GM23248 (cell line): ENCODE measurements at regions not wholly inside any gene's neighbourhood (a gene's known extent, or its start where the extent isn't known, plus 50 kb on each side); places are given as distances from the start of the nearest gene placed in this dataset.

ENCODE experiments used
- EZH2 ChIP-seq: fragments of 200-600 bp; sonication (generic); IDR thresholded peaks from 2 replicates; pipeline ENCODE4 v1.6.1; 2018; ENCODE audit warnings: antibody characterized with exemption, mild to moderate bottlenecking; ENCODE audit not compliant: insufficient read depth, poor library complexity, severe bottlenecking
- EZH2phosphoT487 ChIP-seq: fragments of 200-600 bp; sonication (generic); IDR thresholded peaks from 2 replicates; pipeline ENCODE4 v1.6.1; 2018; ENCODE audit warnings: antibody characterized with exemption, moderate library complexity, mild to moderate bottlenecking, low read depth; ENCODE audit not compliant: insufficient read depth

DNA sequence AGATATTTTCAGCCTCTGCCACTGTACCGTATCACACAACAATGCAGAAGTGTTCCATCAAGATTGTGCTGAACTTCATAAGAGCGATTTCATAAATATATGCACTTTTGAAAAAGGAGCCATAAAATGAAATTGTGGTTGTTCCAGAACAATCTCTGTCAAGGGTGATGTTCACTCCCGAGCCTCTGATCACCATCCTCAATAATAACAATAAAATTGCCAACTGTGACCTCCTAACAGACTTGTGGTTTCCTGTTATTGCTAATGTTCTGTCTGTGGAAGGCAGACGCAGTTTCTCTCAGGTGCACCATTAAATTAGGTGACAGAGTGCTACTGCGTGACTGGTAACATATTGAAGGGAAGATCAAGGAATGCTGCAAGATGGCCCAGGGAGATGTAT is 383.7 kb downstream of the SOCS6 start:
- TF ChIP-seq EZH2phosphoT487 (no peak), EZH2 (no peak)
